CD4-positive, alpha-beta memory T cell (primary cell): ENCODE measurements at regions not wholly inside any gene's neighbourhood (a gene's known extent, or its start where the extent isn't known, plus 50 kb on each side); places are given as distances from the start of the nearest gene placed in this dataset.

Experiments used
- CTCF ChIA-PET: fragments of 350-600 bp; sonication (Branson Sonifier 250); formaldehyde crosslinking; loops from one replicate; lab custom pipeline; 2021; ENCODE audit warnings: inconsistent platforms; ENCODE audit not compliant: partially characterized antibody; lab: Charles Lee
- POLR2A ChIA-PET: fragments of 350-600 bp; sonication (Branson Sonifier 250); formaldehyde crosslinking; loops from one replicate; lab custom pipeline; 2021; ENCODE audit not compliant: partially characterized antibody; lab: Charles Lee
- DNase-seq, 5 donors: peaks; one replicate each; pipeline versions ENCODE4 v3.0.0 to v3.0.0-alpha.2; 2020 to 2022; ENCODE audit warnings: mixed read lengths in 1 of 5
- H3K27ac ChIP-seq: one replicate; pipeline ENCODE4 v1.7.0; 2013; ENCODE audit warnings: low read depth, low read length
- H3K27me3 ChIP-seq: 2 replicates; pipeline ENCODE4 v1.7.0; 2013; ENCODE audit warnings: mild to moderate bottlenecking, low read length, moderate library complexity; ENCODE audit not compliant: insufficient read depth
- H3K36me3 ChIP-seq: 2 replicates; pipeline ENCODE4 v1.7.0; 2013; ENCODE audit warnings: mild to moderate bottlenecking, low read length, moderate library complexity; ENCODE audit not compliant: insufficient read depth
- H3K4me1 ChIP-seq: 2 replicates; pipeline ENCODE4 v1.7.0; 2013; ENCODE audit warnings: mild to moderate bottlenecking, low read length, moderate library complexity; ENCODE audit not compliant: insufficient read depth
- H3K4me3 ChIP-seq, 2 donors: one replicate each; pipeline ENCODE4 v1.7.0; 2013; ENCODE audit warnings: low read length in 2 of 2, mild to moderate bottlenecking in 1 of 2
- H3K9me3 ChIP-seq, 2 donors: one replicate each; pipeline ENCODE4 v1.7.0; 2013; ENCODE audit warnings: low read length in 2 of 2, control low read depth in 1 of 2; ENCODE audit not compliant: control insufficient read depth in 1 of 2
- H3K27ac Mint-ChIP-seq, 7 donors: one replicate each; pipeline ENCODE4 v1.8.0; 2020 to 2021; ENCODE audit warnings: mixed read lengths in 7 of 7, mild to moderate bottlenecking in 6 of 7, inconsistent platforms in 3 of 7, moderate library complexity in 3 of 7
- H3K27me3 Mint-ChIP-seq, 2 donors: one replicate each; pipeline ENCODE4 v1.8.0; 2020 to 2021; ENCODE audit warnings: mixed read lengths in 2 of 2
- H3K36me3 Mint-ChIP-seq, 2 donors: one replicate each; pipeline ENCODE4 v1.8.0; 2020 to 2021; ENCODE audit warnings: mixed read lengths in 2 of 2, inconsistent platforms in 1 of 2, mild to moderate bottlenecking in 1 of 2
- H3K4me1 Mint-ChIP-seq, 4 donors: one replicate each; pipeline ENCODE4 v1.8.0; 2020 to 2021; ENCODE audit warnings: mixed read lengths in 4 of 4, mild to moderate bottlenecking in 1 of 4
- H3K4me3 Mint-ChIP-seq, 8 donors: one replicate each; pipeline ENCODE4 v1.8.0; 2020 to 2021; ENCODE audit warnings: mixed read lengths in 8 of 8, mild to moderate bottlenecking in 7 of 8, moderate library complexity in 6 of 8, inconsistent platforms in 3 of 8
- H3K9me3 Mint-ChIP-seq, 8 donors: one replicate each; pipeline ENCODE4 v1.8.0; 2020 to 2021; ENCODE audit warnings: mixed read lengths in 8 of 8, mild to moderate bottlenecking in 5 of 8, inconsistent platforms in 3 of 8, moderate library complexity in 1 of 8
- intact Hi-C: fragments of 100-400 bp; cut with micrococcal nuclease; formaldehyde crosslinking; loops from one replicate; pipeline ENCODE4 v1.15.1; 2023

DNA sequence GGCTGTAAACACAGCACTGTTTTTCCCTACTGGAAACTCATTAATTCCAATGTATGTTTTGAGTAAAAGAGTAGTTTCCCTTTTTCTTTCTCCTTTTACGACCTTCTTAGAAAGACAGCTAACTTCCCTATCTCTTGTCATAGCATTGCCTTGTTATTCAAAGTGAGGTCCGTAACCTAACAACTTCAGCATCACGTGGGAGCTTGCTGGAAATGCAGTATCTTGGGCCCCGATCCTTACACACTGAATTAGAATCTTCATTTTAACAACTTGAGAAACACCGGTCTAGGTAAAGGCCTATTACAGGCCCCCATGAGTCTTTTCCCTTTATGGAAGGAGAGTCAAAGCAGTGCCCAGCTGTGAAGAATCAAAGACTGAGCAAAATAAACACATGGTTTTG, 230.7 kb upstream of the PRKD1 start:
- intact Hi-C loops = no loop called here
- CTCF ChIA-PET = no interaction called here
- H3K27me3 Mint-ChIP-seq = no peaks in the 10 kb centered on the region
- no peak overlapping the region for H3K4me3 Mint-ChIP-seq
- POLR2A ChIA-PET = no interaction called here
- peaks cover 0 to 5% (median 2%) of the 10 kb centered on the region in 8 donors for H3K9me3 Mint-ChIP-seq
- H3K36me3 Mint-ChIP-seq = no peaks in the 10 kb centered on the region
- Histone ChIP-seq H3K27ac (no peak overlapping the region), H3K4me1 (no peaks in the 10 kb centered on the region), H3K36me3 (no peaks in the 10 kb centered on the region), H3K27me3 (no peaks in the 10 kb centered on the region), H3K4me3 (no peak overlapping the region), H3K9me3 (no peaks in the 10 kb centered on the region)
- DNase-seq = no peak
- H3K4me1 Mint-ChIP-seq = no peaks in the 10 kb centered on the region
- H3K27ac Mint-ChIP-seq = no peak overlapping the region

DNA sequence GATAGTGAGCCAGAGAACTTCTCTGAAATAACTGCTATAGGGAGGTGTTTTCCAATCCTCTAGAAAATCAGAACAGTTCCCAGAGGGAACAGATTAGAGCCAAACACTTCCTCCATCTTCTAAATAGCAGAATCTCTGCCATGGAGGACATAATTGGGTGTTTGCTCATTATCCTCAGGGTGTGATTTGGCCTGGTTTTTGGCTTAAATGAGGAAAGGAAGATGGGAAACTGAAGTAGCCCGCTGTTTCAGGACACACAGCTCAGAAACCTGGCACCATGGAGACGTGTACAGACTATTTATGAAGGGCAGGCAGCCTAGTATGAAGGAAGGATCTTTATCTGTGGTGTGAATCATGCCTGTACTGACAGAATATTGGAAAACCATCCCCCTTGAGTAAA, 231.7 kb upstream of the PRKD1 start:
- H3K36me3 ChIP-seq = no peaks in the 10 kb centered on the region
- ChIA-PET CTCF (no interaction called here), POLR2A (no interaction called here)
- no peaks in the 10 kb centered on the region for H3K9me3 ChIP-seq
- no peak for DNase-seq
- no peaks in the 10 kb centered on the region for H3K27me3 Mint-ChIP-seq
- no peaks in the 10 kb centered on the region for H3K27me3 ChIP-seq
- no peak overlapping the region for H3K27ac Mint-ChIP-seq
- intact Hi-C loops = no loop called here
- no peaks in the 10 kb centered on the region for H3K36me3 Mint-ChIP-seq
- no peaks in the 10 kb centered on the region for H3K4me1 ChIP-seq
- H3K4me3 Mint-ChIP-seq = no peak overlapping the region
- peaks cover 0 to 5% (median 2%) of the 10 kb centered on the region in 8 donors for H3K9me3 Mint-ChIP-seq
- H3K4me3 ChIP-seq = no peak overlapping the region
- no peaks in the 10 kb centered on the region for H3K4me1 Mint-ChIP-seq
- no peak overlapping the region for H3K27ac ChIP-seq

GRCh38 chr14:30160608-30161007, 233.0 kb upstream of the PRKD1 start:
- H3K27ac Mint-ChIP-seq = no peak overlapping the region
- H3K4me1 Mint-ChIP-seq = no peaks in the 10 kb centered on the region

GRCh38 chr14:30162066-30162465, 234.4 kb upstream of the PRKD1 start:
- Histone ChIP-seq H3K4me3 (no peak overlapping the region), H3K27me3 (no peaks in the 10 kb centered on the region), H3K9me3 (no peaks in the 10 kb centered on the region), H3K4me1 (no peaks in the 10 kb centered on the region), H3K27ac (no peak overlapping the region), H3K36me3 (no peaks in the 10 kb centered on the region)
- H3K4me1 Mint-ChIP-seq = no peaks in the 10 kb centered on the region
- no peak overlapping the region for H3K27ac Mint-ChIP-seq
- H3K9me3 Mint-ChIP-seq = peaks cover under 1 to 4% (median 2%) of the 10 kb centered on the region in 8 donors
- POLR2A ChIA-PET = no interaction called here
- H3K4me3 Mint-ChIP-seq = no peak overlapping the region
- no peaks in the 10 kb centered on the region for H3K27me3 Mint-ChIP-seq
- intact Hi-C loops = no loop called here
- no peak for DNase-seq
- H3K36me3 Mint-ChIP-seq = no peaks in the 10 kb centered on the region
- CTCF ChIA-PET = no interaction called here

More at GRCh38 chr14:30160608-30161007, 233.0 kb upstream of the PRKD1 start:
- H3K4me1 ChIP-seq = no peaks in the 10 kb centered on the region
- ChIA-PET POLR2A (no interaction called here), CTCF (interaction anchor here (0.6 kb wide), 1 partner anchor 135 kb away, joined by 3 read pairs; no protein-coding TSS in a partner anchor)
- no peak for DNase-seq
- no peak overlapping the region for H3K4me3 ChIP-seq
- intact Hi-C loops = no loop called here
- H3K4me3 Mint-ChIP-seq = no peak overlapping the region
- H3K9me3 ChIP-seq = no peaks in the 10 kb centered on the region
- no peak overlapping the region for H3K27ac ChIP-seq
- H3K27me3 ChIP-seq = no peaks in the 10 kb centered on the region
- no peaks in the 10 kb centered on the region for H3K36me3 ChIP-seq
- H3K36me3 Mint-ChIP-seq = no peaks in the 10 kb centered on the region
- peaks cover 0 to 5% (median 2%) of the 10 kb centered on the region in 8 donors for H3K9me3 Mint-ChIP-seq
- no peaks in the 10 kb centered on the region for H3K27me3 Mint-ChIP-seq

DNA sequence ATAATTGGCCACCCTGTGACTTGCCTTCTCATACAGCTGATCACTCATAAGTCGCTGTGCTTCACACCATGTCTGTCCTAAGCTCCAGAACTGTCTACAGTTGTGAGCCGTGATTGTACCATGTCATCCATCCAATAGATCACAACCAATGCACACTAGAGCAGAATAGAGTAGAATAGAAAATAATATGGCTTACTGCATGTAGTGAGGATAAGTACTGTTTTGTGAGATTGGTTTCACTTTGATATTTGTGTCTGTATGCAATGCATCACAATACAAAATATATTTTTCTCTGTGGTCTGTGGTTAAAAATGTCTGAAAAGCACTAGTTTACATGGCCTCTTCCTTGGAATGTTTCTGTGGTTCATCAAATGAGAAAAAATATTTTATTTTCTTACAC, 237.6 kb upstream of the PRKD1 start:
- Histone ChIP-seq H3K4me1 (no peaks in the 10 kb centered on the region), H3K36me3 (no peaks in the 10 kb centered on the region), H3K4me3 (no peak overlapping the region), H3K27ac (no peak overlapping the region), H3K27me3 (no peaks in the 10 kb centered on the region), H3K9me3 (no peaks in the 10 kb centered on the region)
- no peak overlapping the region for H3K27ac Mint-ChIP-seq
- H3K4me1 Mint-ChIP-seq = no peaks in the 10 kb centered on the region
- peaks cover 5 to 16% (median 13%) of the 10 kb centered on the region in 8 donors for H3K9me3 Mint-ChIP-seq
- H3K27me3 Mint-ChIP-seq = no peaks in the 10 kb centered on the region
- ChIA-PET POLR2A (no interaction called here), CTCF (no interaction called here)
- no peak overlapping the region for H3K4me3 Mint-ChIP-seq
- DNase-seq = no peak
- H3K36me3 Mint-ChIP-seq = no peaks in the 10 kb centered on the region
- intact Hi-C loops = no loop called here

DNA sequence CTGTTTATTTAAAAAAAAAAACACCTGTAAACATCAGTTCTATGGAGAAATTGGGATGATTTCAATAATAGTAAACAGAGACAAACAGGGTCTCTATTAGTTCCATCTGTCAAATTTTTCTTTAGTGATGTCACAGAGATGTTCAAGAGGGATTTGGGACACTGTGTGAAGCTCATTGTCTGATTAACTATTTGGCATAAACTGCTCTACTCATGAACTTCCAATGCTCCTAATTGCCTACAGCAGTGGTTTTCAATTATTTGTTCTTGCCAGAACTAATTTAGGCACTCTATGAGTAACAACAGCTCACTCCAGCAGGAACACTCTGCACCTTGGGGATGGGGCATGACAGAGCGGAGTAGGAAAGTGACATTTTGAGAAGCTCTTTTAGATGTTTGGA, 250.1 kb upstream of the PRKD1 start:
- CTCF ChIA-PET = no interaction called here
- H3K27me3 ChIP-seq = no peaks in the 10 kb centered on the region
- no peak overlapping the region for H3K4me3 ChIP-seq
- no peak overlapping the region for H3K27ac Mint-ChIP-seq
- intact Hi-C loops = no loop called here
- no peak overlapping the region for H3K27ac ChIP-seq
- no peaks in the 10 kb centered on the region for H3K36me3 ChIP-seq
- peaks cover 0 to 8% (median 2%) of the 10 kb centered on the region in 8 donors for H3K9me3 Mint-ChIP-seq
- no peak for DNase-seq
- H3K27me3 Mint-ChIP-seq = no peaks in the 10 kb centered on the region
- POLR2A ChIA-PET = no interaction called here
- no peak overlapping the region for H3K4me3 Mint-ChIP-seq
- no peaks in the 10 kb centered on the region for H3K4me1 ChIP-seq
- no peaks in the 10 kb centered on the region for H3K36me3 Mint-ChIP-seq
- no peaks in the 10 kb centered on the region for H3K4me1 Mint-ChIP-seq
- H3K9me3 ChIP-seq = no peaks in the 10 kb centered on the region

GRCh38 chr14:30179381-30180130, 251.9 kb upstream of the PRKD1 start:
- no peak overlapping the region for H3K4me3 ChIP-seq
- no peaks in the 10 kb centered on the region for H3K36me3 Mint-ChIP-seq
- intact Hi-C loops = no loop called here
- no peaks in the 10 kb centered on the region for H3K4me1 Mint-ChIP-seq
- ChIA-PET POLR2A (no interaction called here), CTCF (no interaction called here)
- no peaks in the 10 kb centered on the region for H3K36me3 ChIP-seq
- no peaks in the 10 kb centered on the region for H3K27me3 ChIP-seq
- H3K27ac ChIP-seq = no peak overlapping the region
- H3K9me3 ChIP-seq = no peaks in the 10 kb centered on the region
- no peak overlapping the region for H3K4me3 Mint-ChIP-seq
- peaks cover 0 to 8% (median 2%) of the 10 kb centered on the region in 8 donors for H3K9me3 Mint-ChIP-seq
- no peaks in the 10 kb centered on the region for H3K27me3 Mint-ChIP-seq
- no peak for DNase-seq
- H3K4me1 ChIP-seq = no peaks in the 10 kb centered on the region
- no peak overlapping the region for H3K27ac Mint-ChIP-seq
